Retinal pigment epithelial cell (primary cell): ENCODE measurements at regions not wholly inside any gene's neighbourhood (a gene's known extent, or its start where the extent isn't known, plus 50 kb on each side); places are given as distances from the start of the nearest gene placed in this dataset.

Experiments used
- DNase-seq: peaks from one replicate; pipeline ENCODE4 v3.0.0-alpha.2; 2010; ENCODE audit warnings: low read depth
- H3K4me3 ChIP-seq: 2 replicates; pipeline ENCODE4 v1.5.1; 2011; ENCODE audit warnings: mild to moderate bottlenecking, low read length, control low read depth, moderate library complexity
- TF ChIP-seq, protein P1 (sequence below): conservative IDR thresholded peaks from 2 replicates; pipeline ENCODE4 v1.5.1; 2011; ENCODE audit warnings: low read depth, low read length, control low read depth, inconsistent platforms

GRCh38 chr18:61729322-61729721, 163.5 kb downstream of the RNF152 start:
- H3K4me3 ChIP-seq = no peak overlapping the region
- TF ChIP-seq, protein P1, sequence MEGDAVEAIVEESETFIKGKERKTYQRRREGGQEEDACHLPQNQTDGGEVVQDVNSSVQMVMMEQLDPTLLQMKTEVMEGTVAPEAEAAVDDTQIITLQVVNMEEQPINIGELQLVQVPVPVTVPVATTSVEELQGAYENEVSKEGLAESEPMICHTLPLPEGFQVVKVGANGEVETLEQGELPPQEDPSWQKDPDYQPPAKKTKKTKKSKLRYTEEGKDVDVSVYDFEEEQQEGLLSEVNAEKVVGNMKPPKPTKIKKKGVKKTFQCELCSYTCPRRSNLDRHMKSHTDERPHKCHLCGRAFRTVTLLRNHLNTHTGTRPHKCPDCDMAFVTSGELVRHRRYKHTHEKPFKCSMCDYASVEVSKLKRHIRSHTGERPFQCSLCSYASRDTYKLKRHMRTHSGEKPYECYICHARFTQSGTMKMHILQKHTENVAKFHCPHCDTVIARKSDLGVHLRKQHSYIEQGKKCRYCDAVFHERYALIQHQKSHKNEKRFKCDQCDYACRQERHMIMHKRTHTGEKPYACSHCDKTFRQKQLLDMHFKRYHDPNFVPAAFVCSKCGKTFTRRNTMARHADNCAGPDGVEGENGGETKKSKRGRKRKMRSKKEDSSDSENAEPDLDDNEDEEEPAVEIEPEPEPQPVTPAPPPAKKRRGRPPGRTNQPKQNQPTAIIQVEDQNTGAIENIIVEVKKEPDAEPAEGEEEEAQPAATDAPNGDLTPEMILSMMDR = no peak
- DNase-seq = no peak

GRCh38 chr18:61727241-61728193, 165.3 kb downstream of the RNF152 start:
- TF ChIP-seq, protein P1 = no peak
- H3K4me3 ChIP-seq = no peak overlapping the region
- no peak for DNase-seq

DNA sequence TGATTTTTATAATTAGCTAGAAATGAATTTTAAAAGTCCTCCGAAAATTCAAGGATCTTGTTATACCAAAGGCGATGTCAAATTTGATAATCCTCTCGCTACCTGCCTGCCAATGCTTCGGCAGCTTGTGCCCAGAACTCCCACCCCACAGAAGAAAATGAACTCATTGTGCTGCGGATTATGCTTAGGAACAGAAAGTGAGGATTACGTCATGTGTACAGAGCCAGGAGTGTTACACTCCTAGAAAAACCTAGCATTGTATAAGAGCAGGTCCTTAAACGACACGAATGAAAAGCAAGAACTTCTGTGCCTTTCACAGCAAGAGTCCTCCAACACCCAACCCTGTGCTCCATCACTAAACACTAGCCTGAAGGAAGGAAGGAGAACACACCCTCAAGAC, 168.3 kb downstream of the RNF152 start:
- DNase-seq = peak; percentile 73
- H3K4me3 ChIP-seq = no peak overlapping the region
- TF ChIP-seq, protein P1 = no peak

DNA sequence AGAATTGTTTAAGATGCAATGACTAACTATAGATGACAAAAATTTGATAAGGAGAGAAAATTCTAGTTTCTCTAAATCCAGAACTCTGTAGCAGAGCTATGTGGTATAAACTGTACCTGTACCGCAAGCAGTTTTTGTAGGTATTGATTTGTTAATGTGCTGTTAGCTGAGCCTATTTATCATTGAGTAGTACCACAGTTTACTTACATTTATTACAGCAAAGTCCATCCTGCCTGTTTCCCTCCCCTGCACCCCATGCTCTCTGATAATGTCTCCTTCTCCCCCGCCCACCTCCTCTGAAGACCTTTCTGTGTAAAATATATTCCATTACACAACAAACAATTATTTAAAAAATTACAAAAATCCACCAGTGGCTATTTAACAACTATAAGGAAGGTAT, 170.6 kb downstream of the RNF152 start:
- H3K4me3 ChIP-seq = no peak overlapping the region
- TF ChIP-seq, protein P1 = no peak
- DNase-seq = no peak

GRCh38 chr18:61720496-61720895, 172.3 kb downstream of the RNF152 start:
- no peak for DNase-seq
- TF ChIP-seq, protein P1 = no peak
- H3K4me3 ChIP-seq = no peak overlapping the region

GRCh38 chr18:61719671-61720070, 173.1 kb downstream of the RNF152 start:
- H3K4me3 ChIP-seq = no peak overlapping the region
- no peak for DNase-seq
- TF ChIP-seq, protein P1 = no peak

DNA sequence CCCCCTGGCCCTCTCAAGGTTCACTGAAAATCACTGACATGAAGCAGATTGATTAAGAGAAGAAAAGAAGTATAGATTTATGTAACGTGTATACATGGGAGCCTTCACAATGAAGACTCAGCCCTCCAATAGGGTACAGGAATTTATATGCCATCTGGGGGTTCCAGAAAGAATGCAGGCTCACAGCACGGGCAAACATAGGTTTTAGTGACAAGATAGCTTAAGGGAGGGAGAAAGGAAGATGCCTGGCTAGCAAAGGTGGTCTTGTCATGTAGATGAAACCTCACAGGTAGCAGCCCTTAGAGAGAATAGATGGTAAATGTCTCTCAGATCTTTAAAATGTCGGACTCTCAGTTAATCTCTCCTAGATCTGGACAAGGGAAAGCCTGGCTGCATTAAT, 173.9 kb downstream of the RNF152 start:
- TF ChIP-seq, protein P1 = no peak
- no peak overlapping the region for H3K4me3 ChIP-seq
- DNase-seq = no peak
